ENCODE measurements at regions not wholly inside any gene's neighbourhood (a gene's known extent, or its start where the extent isn't known, plus 50 kb on each side); places are given as distances from the start of the nearest gene placed in this dataset.

- no peak for TF ChIP-seq MIER2 (CRISPR knock-in tag; IDR thresholded peaks at IDR 0.05)
- no peak for TF ChIP-seq ZBTB33 (CRISPR knock-in tag; IDR thresholded peaks at IDR 0.05)
- no peak for TF ChIP-seq ZNF354B (CRISPR knock-in tag; IDR thresholded peaks at IDR 0.05)
- TF ChIP-seq POLR2A (IDR thresholded peaks at IDR 0.05; ENCODE audit: insufficient read depth in 1 of 2, low read depth in 2 of 2, low read length in 2 of 2): no peak
- TF ChIP-seq CTCF (CRISPR knock-in tag; IDR thresholded peaks at IDR 0.05): no peak
- TF ChIP-seq DPF2 (CRISPR knock-in tag; IDR thresholded peaks at IDR 0.05; ENCODE audit: borderline replicate concordance, low read depth): no peak
- no peak for TF ChIP-seq NONO (IDR thresholded peaks at IDR 0.05)
- TF ChIP-seq NONO (CRISPR knock-in tag; conservative IDR thresholded peaks at IDR 0.05): no peak
- TF ChIP-seq MAFK (conservative IDR thresholded peaks at IDR 0.05 in 1 of 2, IDR thresholded peaks at IDR 0.05 in 1 of 2; ENCODE audit: low read length in 2 of 2): no peak
- TF ChIP-seq GABPB1 (CRISPR knock-in tag; IDR thresholded peaks at IDR 0.05): no peak
- TF ChIP-seq IRF1 (CRISPR knock-in tag; IDR thresholded peaks at IDR 0.05; ENCODE audit: low read depth): no peak
- no peak for TF ChIP-seq CREM (IDR thresholded peaks at IDR 0.05)
- TF ChIP-seq CREM (CRISPR knock-in tag; IDR thresholded peaks at IDR 0.05): no peak
- TF ChIP-seq NR2F1 (CRISPR knock-in tag; IDR thresholded peaks at IDR 0.05): no peak
- no peak for TF ChIP-seq SRSF1 (optimal IDR thresholded peaks at IDR 0.05; ENCODE audit: low read depth, low read length)
- no peak for TF ChIP-seq GMEB1 (CRISPR knock-in tag; IDR thresholded peaks at IDR 0.05; ENCODE audit: borderline replicate concordance)
These were observed 50.2 kb upstream of the SLC35C1 start for GRCh38 chr11:45754741-45755140.
